HG02938 (cell line): ENCODE measurements at regions not wholly inside any gene's neighbourhood (a gene's known extent, or its start where the extent isn't known, plus 50 kb on each side); places are given as distances from the start of the nearest gene placed in this dataset.
A peak's percentile ranks its signal among the peaks of the same experiment; 100 is the strongest.

Experiments used
- ATAC-seq: cut with Tn5 transposase; IDR thresholded peaks from one replicate; pipeline ENCODE4 v1.9.1; 2021; ENCODE audit warnings: mild to moderate bottlenecking, moderate library complexity; ENCODE audit not compliant: unreplicated experiment

DNA sequence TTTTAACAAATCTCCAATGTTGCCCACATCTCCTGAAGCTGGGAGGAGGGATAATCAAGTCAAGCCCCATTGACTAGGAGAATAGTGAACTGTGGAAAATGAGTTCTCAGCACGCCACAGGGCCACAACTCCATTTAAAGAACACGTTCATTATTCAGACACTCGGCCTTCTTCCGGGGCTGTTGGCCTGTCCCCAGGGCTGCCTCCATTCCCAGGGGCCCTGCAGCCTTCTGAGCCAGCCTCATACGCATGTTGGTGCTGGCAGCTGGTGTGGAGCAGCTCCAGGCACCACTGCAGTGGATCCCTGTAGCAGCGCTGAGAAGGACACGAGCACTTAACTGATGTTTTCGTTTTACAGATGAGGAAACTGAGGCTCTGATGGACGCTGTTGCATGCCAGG, 87.5 kb upstream of the RCN1 start:
- no peak for ATAC-seq

GRCh38 chr11:32002311-32002710, 88.6 kb upstream of the RCN1 start:
- no peak for ATAC-seq

- no peak for ATAC-seq
Measured at GRCh38 chr11:31997955-31998354, 92.9 kb upstream of the RCN1 start.

- ATAC-seq, result no peak
Measured at GRCh38 chr11:31996159-31996881, 94.6 kb upstream of the RCN1 start.

GRCh38 chr11:31995525-31996094, 95.3 kb upstream of the RCN1 start:
- ATAC-seq, result peak; percentile 63

DNA sequence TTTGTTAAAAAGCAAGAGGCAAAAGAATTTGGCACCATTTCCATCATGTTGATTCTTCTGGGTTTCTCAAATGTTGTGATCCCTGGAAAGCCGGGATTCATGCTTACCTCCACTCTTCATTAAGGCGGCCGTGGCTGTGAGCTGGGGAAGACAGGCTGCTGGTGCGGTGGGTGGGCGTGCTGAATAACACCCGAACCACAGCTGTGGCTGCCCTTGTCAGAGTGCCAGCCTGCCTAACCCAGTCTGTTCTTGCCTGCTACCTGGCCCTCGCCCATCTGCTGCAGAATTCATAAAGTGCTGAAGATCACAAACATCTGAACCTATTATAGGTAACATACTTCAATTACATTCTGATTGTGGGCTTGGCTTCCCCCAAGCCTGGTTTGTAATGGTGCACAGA, 95.8 kb upstream of the RCN1 start:
- ATAC-seq, result no peak

DNA sequence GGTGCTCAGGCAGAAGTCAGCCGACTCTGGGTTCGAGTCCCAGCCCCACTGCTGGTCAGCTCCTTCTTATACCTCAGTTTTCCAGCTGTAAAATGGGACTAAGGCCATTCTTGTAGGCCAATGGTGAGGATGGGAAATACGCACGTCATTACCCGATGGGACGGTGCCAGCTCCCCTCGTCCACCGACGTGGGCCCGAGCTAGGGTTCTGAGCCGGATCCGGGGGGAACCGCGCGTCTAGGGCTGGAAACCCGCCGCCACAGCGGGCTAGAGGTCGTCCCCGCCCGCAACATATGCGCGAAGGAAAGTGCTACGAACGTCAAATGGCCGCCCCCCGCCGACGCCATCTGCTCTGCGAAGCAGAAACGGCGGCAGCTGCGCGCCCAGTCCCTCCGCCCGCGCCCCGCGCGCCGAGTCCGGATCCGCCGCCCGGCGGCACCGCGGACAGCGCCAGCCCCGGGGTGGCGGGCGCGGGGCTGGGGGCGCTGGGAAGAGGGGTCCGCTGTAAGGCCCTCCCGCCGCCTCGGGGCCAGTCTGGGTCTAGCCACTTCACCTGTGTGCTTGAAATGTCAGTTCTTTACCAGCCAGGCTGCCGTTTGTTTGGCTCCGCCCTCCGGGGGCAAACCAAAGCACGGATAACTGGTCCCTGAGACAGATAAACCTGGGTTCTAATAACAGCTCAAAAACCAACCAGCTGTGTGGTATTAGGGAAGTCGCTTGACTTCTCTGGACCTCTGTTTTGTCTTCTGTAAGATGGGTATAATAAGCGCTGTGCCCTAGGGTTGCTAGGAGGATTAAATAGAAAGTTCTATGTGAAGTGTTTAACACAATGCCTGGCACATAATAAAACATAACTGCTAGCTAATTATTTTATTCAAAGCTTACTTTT, 103.5 kb upstream of the RCN1 start:
- no peak for ATAC-seq

DNA sequence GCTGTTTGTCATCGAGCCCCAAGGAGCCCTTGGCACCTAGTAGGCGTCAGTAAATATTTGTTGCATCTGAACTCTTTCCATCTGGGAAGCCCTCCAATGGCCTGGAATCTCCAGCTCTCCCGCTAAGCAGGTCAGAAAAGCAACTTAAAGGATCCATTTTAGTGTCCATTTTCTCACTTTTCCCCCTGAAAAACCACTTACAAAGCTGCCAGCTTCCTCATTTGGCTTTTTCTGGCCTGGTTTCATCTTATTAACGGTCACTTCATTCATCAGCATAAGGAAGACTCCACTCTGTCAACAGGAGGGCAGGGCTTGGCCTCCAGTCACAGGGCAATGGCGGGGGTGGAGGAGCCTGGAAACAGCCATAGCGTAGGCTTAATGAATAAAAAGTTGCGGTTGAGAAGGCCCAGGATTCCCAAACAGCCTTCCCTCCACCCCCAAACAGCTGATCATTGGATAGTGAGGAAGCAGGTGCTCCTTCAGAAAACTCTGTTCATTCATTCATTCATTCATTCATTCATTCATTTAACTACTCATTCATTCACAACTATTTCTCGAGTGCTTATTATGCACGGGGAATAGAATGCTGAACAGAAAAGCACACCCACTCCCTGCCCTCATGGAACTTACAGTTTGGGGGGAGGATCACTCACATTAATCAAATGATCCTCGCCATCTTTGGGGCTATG, 104.5 kb upstream of the RCN1 start:
- ATAC-seq, result no peak

DNA sequence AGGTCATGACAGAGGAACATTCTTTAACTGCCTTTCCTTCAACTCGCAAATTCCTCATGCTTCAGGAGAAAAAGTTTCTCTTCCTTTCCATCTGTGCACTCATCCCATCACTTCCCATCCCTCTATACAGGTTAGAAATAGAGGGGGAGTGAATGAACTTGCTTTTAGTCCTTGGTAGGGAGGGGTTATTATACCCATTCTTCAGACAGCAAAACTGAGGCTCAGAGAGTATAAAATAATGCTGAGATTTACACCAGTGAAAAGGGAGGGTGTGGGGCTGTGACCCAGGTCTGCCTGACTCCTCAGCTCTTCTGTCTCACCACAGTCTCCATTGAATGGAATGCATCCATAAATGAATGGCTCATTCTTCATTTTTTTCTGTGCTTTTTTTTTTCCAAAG, 109.4 kb upstream of the RCN1 start:
- ATAC-seq, result no peak

DNA sequence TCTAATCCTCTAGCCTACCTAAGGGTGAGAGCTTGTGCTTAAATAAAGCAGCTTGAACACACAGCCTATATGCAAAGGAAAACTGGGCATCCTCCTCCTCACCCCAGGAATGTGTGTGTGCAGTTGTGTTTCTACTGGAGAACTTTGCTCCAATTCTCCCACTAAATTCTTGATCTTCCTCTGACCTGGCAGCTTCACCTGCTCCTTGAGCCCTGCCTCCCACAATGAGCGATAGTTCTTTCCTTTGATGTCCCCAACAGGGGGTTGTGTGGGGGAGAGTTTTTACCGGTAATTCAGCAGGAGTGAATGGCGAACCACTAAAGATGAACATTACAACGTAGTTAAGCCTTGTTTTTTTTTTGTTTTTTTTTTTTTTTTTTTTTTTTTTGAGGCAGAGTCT, 113.5 kb upstream of the RCN1 start:
- ATAC-seq, result no peak

GRCh38 chr11:31974366-31975136, 116.3 kb upstream of the RCN1 start:
- no peak for ATAC-seq

DNA sequence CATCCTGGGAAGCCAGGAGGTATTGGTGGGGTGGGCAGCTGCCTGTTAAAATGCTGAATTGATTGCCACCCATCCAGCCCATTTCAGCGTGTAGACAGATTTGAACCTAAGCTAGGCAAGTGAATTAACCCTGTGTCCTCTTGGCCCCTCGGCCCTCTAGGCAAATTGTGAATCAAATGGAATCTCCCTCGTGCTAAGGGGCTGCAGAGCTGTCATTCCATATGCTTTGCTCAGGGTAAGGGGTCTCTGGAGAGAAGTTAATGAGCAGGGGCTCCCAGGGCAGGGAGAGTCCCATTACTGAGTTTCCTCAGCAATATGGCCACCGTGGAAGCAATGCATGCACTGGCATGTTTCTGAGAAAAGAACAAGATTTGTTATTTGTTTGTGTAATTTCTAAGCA, 117.7 kb upstream of the RCN1 start:
- ATAC-seq, result no peak

- no peak for ATAC-seq
Measured at GRCh38 chr11:31972623-31973022, 118.3 kb upstream of the RCN1 start.

DNA sequence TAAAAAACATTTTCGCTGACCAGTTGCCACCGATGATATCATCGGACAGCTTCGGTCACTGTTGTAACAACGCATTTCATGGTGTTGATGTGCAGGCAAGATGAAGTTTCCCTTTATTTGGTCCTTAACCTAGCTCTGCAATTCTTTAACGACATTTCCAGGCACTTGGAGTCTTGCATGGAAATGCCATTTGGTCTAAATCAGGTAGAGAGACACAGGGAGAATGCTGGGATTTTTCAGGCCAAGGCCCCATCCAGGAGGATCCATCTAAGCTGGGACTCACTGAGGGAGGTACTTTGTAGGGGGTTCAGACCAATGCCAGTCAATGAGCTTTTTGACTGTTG, 121.5 kb upstream of the RCN1 start:
- ATAC-seq, result no peak

GRCh38 chr11:31968461-31969358, 122.2 kb upstream of the RCN1 start:
- no peak for ATAC-seq

DNA sequence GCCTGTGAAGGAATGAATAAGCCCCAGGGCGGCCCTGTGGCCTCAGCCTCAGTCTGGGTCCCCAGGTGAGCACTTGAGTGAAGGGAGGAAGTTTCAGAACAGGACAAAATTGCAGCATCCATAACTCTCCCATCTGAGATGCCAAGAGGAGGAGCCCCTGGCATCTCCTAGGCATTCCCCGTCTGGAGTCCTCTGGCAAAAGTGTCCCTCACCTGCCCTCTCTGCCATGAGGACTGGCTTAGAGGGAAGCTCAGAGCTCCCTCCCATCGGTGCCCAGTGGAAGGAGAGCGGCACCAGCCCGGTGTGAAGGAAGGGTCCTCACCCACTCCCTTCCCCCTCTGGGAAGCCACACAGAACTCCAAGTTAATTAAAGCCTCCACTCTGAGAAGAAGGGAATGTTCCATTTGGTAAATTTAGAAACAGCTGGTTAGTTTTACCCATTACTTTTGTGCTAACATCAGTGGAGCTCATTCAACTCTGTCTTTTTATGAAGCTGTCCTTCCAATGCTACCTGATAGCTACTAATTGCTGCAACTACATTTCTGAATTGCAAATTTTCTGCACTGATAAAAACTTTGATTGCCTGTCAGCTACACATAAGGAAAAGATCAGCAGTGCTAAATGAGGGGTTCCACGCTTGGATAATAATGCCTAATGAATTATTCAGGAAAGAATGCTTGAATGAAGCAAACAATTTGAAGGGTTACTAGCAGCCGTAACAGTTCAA, 123.3 kb upstream of the RCN1 start:
- no peak for ATAC-seq

- ATAC-seq, result no peak
Measured at GRCh38 chr11:31966846-31967245, 124.0 kb upstream of the RCN1 start.

GRCh38 chr11:31964181-31964580, 126.7 kb upstream of the RCN1 start:
- no peak for ATAC-seq

DNA sequence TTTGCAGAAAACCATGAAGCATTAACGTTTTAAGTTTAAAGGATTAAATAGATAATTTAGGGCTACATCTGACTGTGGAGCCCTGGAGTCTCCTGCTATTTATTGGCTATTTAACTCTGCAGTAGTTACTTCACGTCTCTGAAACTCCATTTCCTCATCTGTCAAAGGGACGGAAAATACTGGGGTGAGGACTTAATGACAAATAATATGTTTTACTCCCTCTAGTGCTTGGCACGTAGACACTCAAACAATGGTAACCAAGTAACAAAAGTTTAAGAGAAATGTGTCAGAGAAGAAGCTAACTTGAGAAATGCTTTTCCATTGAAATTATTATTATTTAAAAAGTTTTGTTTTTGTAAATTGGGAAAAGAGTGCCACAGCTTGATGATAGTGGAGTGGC, 130.7 kb upstream of the RCN1 start:
- ATAC-seq, result no peak
